NCI-H2029 treated with DMSO at 0.1 percent for 48 hours (cell line): ENCODE measurements at regions not wholly inside any gene's neighbourhood (a gene's known extent, or its start where the extent isn't known, plus 50 kb on each side); places are given as distances from the start of the nearest gene placed in this dataset.
"Not testable (repeated sequence)": the region's sequence is repeated elsewhere in the genome, so short reads cannot be mapped to it uniquely, and the experiment has no call there.

Experiments used
- DNase-seq: peaks from one replicate; lab custom pipeline; 2025; lab: John Stamatoyannopoulos, UW

DNA sequence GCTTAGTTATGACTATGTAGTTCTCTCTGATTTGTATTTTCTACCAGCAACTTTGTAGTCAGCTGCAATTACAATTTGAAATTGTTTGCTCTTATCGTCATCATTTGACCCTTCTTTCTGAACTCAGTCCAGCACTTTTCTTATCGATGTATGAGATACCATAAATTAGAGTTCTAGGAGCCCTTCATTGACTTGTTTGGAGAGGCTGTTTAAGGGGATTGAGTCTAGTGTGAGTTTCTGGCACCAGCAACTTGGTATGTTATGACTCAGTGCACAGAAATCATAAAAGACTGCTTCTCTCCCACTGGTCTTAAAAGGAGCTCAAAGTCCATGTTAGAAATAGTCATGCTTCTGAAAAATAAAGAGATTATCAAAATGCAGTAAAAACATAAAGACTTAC lies 190.3 kb downstream of the TENT5A start:
- DNase-seq = peak; percentile 52

DNA sequence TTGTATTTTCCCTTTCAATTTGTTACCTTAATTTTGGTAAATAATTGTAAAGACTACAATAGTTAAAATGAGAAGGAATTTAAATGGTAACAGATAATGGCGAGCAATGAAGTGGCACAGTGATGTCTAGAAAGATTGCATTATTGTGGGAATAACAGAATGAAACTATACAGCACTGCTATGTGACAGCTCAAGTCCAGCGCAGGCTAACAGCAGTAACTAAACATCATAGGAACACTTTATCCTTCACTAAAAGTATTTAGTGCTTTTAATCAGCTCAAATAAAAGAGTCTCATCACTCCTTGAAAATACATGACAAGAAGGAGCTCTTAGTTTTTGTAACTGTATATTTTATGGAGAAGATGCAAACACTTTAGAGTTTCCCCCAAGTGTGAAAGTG lies 190.8 kb downstream of the TENT5A start:
- DNase-seq = no peak

DNA sequence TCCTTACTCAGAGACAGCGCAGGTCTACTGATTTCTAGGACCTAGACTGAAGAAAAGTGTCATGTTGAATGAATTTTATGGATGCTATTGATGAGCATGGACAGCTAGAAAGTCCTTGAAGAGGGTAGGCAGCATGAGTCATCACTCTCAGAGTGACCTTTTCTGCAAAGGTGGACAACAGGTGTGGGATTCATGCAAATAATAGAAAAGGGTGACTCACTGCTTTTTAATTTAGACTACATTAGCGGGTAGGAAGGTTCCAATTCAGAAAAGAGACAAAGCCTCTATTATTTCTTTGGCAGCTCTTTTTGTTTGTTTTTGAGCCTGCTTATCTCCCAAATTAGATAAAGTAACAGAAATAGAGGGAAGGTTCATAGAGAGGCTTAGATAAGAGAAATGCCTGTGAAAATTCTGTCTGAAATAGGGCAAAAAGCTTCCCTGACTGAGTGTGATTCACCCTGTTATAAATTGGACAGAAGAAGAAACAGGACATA lies 191.4 kb downstream of the TENT5A start:
- peak; percentile 67 for DNase-seq

DNA sequence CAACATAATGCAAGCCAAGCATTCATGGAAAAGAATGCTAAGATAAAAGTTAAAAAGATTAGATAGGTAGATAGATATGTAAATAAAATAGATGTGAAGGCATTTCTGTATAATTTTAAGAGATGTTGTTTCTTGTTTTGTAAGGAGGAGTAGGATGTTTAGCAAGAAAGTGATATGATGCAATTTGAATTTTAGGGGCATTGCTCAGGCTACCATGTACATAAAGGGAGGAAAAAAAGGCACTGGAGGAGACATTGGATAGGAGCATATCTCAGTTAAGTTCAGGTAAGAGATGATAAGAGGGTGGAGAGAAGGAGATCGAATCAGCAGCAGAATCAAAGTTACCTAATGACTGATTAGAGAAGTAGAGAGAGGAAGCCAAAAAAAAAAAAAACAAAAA lies 194.7 kb downstream of the TENT5A start:
- no peak for DNase-seq

DNA sequence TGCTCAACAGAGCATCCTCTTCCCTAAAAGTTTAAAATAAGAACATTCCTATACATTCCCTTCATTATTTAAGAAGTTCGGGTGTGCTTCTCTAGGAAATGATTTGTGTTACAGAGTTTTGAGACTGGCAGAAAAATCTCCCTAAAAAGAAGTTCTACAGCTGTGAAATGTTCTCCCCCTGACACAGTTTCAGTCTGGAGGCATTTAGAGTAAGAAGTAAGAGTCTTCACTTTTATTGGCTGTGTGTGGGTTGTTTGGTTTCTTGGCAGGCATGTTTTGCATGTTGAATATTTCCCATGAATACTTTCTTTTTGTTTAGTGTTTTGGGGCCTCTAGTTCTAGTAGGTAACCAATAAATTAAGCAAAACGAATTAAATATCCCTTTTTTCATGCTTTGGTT lies 195.9 kb downstream of the TENT5A start:
- no peak for DNase-seq

DNA sequence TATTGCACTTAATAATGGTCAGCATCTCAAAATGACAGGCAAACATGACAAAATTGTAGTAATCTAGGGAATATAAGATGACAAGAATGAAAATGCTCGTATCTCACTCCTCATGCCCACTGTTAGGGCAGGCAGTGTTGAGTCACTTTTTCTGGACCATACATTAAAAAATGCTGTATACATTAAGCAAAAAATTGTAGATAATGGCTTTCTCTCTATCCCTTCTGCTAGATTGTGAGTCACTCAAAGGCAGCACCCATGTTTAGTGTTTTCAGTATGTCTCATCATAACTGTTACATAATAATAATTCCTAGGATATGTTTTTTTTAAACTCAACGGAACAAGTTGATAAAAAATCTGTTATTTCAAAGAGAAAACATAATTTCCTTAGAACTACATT lies 199.3 kb downstream of the TENT5A start:
- DNase-seq = no peak

DNA sequence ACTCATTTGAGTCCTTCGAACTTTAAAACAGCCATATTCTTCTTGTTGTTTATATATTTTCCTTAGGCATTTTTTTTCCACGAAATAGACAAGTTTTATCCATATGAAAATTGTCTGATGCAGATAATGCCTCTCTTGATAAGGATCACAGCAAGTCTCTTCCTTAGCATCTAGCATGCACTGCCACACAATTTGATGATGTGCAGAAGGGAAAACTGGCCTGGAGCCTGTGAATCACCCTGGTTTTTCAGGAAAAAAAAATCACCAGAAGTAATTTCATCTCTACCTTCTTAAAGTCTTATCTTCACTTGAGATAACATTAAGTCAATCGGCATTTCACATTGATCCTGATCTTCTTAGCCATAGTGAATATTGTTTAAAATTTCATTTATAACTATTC lies 199.8 kb downstream of the TENT5A start:
- DNase-seq = no peak

DNA sequence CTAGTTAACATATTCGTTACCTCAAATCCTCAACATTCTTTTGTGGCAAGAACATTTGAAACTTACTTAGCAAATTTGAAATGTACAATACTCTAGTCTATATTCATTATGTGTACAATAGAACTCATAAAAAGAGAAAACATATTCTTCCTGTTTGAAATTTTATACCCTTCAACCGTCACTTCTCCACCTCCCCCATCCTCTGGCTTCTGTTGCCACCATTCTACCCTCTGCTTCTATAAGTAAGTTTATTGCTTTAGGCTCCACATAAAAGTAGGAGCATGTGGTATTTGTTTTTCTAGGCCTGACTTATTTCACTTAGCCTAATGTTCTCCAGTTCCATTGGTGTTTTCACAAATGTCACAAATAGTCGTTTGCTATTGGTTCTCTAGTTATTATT lies 205.3 kb downstream of the TENT5A start:
- no peak for DNase-seq

DNA sequence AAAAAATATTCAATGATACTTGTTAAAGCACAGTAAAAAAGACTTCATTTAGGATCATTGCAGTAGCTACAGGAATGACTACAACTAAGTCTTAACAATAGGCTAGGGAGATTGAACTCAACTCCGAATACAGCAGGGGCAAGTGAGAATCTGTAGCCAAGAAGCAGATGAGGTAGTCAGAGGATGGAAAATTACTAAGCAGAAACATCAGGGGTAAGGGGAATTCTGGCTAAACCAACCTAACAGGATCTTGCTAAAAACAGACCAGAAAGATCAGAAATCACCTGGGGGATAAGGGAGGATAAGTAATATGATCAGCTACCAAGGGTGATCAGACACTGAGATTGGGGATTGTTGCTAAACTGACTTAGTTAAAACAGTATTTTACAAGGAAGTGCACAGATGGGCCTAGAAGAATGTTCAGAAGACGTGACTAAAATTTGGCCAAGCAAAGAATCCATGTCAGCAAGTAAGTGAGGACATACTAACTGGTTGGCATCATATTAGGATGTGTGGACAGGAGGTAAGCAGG lies 217.5 kb downstream of the TENT5A start:
- no peak for DNase-seq

DNA sequence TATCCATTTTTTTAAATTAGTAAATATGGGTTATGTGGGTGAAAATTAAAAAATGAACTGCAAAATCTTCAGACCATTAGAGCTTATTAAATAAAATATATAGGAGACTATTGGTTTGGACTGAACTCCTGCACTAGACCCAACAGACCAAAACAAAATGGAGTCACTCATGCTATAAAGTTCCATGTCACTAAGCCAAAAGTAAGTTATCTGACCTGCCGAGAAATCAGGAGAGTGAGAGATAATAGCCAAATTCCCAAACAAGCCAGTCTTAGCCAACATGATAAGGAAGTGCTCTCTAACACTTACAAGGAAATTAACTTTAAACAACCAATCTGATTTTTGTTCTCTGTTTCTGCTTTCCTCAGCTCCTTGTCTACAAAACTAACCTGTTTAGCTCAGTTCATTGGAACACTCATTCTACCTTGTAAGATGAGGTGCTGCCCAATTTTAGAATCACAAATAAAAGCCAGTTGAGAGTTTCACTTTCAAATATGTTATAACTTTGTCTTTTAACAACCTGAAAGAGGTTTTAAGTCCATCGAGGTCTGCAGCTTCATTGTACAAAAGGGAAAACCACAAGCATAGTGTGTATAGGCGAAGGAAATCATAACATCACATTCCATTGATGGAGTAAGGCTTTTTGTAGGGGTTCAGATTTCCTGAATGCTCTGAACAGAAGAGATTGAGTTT lies 220.5 kb downstream of the TENT5A start:
- DNase-seq = no peak

DNA sequence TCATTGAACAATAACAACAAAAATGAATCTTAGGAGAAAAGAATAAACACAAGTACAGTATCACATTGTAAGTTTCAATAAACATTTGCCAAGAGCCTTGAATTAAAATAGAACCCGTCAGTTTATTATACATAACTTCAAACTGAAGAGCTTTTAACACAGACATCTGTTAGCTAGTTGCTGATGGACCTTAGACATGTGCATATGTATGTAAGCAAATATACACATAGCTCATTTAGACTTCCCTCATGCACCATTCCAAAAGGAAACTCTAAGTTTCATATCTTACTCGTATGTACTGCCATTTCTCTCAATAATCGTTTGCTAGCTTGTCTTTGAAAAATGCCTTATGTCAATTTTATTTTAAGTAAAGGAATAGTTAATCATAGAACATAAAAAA lies 235.0 kb downstream of the TENT5A start:
- DNase-seq = no peak

DNA sequence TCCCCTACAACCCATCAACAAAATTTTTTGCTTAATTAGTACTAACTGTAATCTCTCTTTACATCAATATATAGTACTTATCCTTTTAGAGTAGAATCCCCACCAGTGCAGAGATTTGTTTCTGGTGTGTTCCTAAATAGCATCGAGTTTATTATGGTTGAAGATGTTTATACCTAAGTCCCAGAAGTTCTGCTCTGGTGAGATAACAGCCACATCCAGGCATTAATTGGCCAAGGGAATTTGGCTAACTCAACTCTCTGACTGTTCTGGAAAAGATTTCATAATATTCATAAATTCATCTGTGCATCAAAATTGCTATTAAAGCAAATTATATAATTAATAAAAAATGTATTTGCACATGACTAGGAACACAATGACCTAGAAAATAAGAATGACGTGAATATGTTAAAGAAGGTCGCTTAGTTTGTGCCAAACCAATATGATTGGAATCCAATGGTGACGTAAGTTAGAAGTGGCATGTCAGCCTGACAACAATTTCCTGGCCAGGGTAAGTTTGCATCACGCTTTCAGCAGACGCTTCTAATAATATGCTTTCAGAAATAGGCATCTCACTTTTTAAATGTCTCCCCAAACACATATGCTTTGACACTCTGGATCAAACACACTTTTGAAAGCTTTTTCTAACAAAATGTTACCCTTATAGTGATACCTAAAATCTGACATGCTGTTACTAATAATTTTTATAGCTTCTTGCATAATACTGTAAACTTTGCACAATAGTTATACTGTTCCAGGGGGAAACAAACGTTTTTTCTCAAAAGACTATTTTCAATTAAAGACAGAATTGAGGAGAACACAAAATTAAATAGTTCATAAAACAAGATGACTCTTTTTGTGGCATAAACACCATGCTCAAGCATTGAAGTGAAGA lies 236.7 kb downstream of the TENT5A start:
- DNase-seq = no peak

DNA sequence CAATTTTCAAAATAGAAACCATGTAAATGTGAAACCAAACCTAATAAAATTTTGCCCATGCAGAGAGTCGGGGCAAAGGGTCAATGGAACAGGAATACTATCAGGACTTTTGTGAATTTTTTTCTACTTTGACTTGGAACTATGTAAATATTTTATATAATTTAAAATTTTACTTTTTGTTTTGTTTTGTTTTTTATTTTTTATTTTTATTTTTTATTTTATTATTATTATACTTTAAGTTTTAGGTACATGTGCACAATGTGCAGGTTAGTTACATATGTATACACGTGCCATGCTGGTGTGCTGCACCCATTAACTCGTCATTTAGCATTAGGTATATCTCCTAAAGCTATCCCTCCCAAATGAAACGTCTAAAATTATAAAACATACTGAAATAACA lies 238.3 kb downstream of the TENT5A start:
- DNase-seq = not testable (repeated sequence)

DNA sequence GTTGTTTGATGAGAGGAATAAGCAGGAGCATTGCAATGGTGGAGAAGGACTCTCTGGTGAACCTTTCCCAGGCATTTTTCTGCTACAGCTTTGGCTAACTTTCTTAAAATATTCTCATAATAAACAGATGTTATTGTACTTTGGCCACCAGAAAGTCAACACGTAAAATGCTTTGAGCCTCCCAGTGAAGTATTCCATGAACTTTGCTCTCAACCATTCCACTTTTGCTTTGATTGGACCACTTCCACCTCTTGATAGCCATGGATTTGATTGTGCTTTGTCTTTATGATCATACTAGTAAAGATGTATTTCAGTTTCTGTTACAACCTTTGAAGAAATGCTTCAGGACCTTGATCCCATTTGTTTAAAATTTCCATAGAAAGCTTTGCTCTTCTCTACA lies 241.1 kb downstream of the TENT5A start:
- DNase-seq = no peak

DNA sequence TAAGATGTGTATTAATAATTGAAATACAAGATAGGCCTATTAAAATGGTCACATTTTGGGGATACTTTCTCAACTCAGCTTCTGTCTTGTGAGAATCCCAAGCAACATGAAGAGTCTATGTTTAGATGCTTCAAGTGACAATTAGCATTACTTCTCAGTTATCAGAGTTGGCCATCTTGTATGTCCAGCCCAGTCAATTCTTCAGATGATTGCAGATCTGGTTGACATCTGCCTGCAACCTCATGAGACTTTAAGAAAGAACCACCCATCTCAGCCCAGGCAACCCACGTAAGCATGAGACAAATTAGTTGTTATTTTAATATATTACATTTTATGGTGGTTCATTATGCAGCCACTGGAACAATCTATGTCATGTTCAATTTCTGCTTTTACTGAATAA lies 256.5 kb downstream of the TENT5A start:
- no peak for DNase-seq

DNA sequence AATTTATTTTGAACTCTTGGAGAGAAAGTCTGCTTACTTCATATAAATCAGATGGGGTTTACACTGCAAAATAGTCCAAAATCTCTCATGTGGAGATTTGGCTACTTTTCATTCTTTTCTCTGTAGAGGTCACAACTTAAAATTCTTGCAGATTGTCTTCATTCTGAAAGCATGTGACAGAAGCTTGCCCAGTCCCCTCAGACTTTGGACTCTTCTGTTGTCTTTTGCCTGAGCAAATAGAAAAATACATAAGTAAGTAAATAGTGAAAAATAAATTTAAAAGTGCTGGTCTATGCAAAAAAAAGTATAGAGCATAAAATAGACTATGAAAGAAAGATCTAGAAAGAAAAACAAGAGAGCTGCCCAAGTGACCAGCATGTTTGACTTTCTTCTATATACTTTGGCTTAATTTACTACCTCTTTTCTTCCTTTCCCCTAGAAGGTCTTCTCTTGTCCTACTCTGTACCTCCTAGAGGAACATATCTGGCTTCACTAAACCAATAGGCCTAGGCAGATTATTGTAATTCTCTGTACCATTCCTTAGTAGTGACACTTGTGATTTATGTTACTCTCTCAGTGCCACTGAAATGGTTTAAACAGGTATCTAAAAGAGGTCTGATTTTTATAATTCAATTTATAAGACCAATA lies 260.9 kb downstream of the TENT5A start:
- DNase-seq = no peak

DNA sequence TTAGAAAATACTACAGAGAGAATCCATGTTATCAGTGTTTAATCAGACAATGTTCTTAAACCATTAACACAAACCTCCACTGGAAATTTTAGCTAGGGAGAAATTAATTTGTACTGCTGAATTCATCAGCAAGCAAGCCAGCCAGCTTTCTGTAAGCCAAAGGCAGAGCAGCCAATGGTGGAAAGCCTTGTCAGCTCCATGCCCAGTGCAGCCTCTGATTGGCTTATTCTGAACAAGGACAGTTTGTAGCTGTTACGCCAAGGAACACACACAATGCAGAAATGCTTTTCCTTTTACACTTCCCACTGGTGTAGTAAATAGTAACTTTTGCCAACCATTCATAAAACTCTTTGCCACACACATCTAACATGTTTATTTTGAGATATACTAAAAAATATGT lies 265.0 kb downstream of the TENT5A start:
- no peak for DNase-seq

DNA sequence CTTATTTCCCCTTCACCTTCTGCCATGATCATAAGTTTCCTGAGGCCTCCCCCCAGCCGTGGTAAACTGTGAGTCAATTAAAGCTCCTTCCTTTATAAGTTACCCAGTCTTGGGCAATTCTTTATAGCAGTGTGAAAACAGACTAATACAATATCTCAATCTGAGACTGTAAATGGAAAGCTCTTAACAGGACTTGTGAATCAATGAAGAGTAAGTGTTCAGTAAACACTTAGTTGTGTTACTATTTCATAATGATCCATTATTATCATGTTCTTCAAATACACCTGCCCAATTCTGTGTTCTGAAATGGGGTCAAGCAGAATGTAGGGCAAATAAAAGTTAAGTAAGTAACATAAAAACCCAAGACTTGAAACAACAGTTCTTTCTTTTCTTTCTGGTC lies 266.2 kb downstream of the TENT5A start:
- no peak for DNase-seq

DNA sequence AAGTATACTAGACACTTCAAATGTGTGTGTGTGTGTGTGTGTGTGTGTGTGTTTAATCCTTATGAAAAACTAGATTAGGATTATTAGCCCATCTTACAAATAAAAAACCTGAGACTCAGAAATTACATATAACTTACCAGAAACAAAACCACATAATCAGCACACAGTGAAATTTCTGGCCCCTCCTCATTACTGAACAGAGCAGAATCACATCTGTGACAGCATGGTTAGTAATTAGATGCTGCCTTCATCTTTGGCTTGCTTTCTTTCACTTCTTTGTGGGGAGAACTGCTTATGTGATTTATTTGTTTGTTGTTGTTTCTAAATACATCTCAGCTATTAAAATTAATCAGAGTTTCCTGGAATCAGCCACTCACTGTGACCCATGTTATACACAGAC lies 267.1 kb downstream of the TENT5A start:
- DNase-seq = no peak

DNA sequence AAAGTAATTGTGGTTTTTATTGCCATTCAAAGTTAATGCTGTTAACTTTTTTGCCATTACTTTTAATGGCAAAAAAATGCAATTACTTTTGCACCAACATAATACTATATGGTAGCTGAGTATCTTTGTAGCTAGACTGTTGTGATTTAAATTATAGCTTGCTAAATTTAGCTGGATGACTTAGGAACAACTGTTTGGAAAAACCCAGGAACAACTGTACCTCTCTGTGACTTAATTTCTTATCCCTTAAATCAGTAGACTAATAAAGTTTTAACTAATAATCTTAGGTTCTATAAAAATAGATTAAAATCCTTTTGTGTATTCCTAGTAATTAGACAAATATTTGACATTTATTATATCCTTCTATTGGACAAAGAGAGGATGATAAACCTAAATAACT lies 268.2 kb downstream of the TENT5A start:
- no peak for DNase-seq

DNA sequence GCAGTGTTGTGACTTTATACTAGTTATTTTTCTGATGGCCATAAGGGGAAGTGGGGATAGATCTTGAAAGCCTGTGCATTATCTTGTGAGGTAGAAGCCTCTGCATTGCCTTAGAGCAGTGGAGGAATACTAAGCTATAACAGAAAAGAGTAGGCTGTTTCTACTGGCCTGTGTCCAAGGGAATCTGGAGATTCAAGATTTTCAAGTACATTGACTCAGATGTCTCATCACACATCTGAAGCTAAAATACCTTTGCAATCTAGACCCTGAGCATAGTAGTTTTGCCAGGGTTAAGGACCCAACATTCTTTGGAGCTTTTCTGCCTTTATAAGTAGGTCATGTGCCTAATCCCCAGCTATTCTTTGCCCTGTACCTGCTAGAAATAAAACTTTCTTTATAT lies 272.3 kb downstream of the TENT5A start:
- DNase-seq = no peak

DNA sequence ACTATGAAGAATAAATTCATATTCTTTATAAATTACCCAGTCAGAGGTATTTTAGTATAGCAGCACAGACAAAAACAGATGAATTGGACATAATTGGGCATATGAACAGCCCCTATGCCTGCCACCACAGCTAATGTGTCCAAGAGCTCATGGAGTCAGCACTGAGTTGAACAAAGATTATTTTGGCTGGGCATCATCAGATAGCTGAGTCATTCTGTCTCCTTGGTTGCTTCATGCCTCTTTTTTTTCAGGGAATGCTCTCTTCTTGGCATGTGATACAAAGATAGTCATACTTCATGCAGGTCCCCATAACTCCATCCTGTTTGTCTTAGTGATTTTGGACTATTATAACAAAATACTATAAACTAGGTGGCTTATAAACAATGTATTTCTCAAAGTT lies 275.6 kb downstream of the TENT5A start:
- no peak for DNase-seq

DNA sequence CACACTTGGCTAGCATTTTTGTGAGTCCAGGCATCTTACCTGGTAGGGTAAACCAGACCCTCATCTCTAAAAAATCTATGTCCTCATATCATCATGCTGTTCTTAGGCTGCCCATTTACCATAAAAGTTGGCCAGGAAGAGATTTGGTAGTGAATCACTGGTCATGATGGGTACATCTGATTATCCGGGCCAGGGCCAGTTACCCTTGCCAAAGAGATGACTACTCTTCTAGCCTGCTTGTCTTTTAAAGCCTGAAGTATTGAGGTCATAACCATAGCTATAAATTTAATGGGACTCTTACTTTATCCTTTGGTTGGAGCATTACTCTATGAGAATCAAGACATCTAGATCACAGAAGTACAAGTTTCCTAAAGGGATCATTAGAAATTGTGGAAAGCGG lies 276.8 kb downstream of the TENT5A start:
- DNase-seq = no peak
